ENCODE measurements at regions not wholly inside any gene's neighbourhood (a gene's known extent, or its start where the extent isn't known, plus 50 kb on each side); places are given as distances from the start of the nearest gene placed in this dataset.

DNA sequence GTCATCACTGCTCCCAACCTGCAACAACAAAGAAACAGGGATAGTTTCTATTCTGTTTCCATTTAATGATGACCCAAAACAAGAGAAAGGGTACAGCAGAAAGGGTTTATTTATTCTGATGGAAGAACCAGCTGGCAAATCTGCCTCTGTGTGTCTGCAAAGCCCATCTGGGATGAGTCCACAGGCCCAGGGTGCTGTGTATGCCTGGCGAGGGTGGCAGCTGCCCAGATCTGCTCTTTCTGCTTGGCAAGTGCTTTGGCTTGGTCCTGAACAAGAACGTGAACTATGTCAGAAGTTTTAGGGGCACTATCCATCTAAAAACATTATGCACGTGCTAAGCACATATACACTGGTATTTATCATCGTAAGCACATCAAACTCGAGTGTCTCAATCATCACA is 333.8 kb downstream of the CXCL12 start:
- FAIRE-seq: no peak

DNA sequence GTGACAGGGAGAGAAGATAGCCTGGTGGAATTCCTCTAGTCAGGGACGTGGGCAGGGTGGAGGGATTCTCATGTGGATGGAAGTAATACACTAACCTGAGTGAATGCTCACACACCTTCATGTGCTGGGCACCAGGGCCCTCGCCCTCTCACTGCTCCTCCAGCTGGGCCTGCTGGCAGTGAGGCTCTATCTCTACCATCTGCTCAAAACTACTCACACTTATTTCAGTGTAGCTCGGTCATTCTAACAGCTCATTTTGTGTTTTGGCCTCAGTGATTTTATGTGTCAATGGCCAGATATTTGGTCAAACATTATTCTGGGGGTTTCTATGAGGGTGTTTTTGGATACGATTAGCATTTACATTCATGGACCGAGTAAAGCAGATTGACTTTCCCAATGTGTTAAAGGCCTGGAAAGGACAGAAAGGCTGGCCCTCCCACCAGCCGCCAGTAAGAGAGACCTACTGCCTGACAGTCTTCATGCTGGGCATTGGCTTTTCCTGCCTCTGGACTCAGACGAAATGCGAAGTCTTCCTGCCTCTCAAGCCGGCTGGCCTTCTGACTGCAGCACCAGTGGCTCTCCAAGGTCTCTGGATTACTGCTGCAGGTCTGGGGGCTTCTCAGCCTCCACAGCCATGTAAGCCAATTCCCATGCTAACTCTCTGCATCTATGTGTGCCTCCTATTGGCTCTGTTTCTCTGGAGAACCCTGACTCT is 335.4 kb downstream of the CXCL12 start:
- FAIRE-seq: no peak

DNA sequence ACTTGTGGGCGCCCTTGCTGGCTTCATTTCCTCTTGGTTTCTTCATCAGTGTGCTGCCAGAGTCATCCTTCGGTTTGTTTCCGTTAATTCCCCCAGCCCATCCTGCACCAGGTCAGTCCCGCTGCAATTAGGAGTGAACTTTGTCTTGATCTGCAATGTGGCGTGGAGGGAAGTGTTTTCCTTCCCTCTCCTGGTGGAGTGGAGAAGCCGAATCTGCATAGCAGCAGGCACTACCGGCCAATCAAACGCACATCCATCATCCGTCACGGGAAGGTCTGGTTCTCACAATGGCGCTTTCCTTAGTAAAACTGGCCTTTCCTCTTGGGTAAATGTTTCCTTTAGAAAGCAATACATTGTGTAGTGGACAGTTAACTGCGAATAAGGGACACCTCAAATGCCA is 337.5 kb downstream of the CXCL12 start:
- no peak for FAIRE-seq

DNA sequence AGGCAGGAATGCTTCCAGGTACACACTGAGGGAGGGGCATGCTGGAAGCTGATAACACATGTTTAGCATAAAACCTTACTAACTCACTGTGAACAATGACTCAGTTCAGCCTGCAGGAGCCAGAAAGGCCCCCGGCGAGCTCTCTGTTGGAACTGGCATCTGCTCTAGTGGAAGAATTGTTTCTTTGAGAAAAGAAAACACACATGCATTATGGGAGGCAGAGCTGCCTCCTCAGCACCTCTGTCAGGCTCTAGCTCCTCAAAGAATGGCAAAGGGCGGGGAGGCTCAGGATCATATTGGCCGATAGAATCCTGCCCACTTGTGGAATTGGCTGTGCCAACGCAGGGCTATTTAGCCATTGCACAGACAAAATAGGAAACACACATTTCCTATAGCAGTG is 338.3 kb downstream of the CXCL12 start:
- FAIRE-seq: no peak

DNA sequence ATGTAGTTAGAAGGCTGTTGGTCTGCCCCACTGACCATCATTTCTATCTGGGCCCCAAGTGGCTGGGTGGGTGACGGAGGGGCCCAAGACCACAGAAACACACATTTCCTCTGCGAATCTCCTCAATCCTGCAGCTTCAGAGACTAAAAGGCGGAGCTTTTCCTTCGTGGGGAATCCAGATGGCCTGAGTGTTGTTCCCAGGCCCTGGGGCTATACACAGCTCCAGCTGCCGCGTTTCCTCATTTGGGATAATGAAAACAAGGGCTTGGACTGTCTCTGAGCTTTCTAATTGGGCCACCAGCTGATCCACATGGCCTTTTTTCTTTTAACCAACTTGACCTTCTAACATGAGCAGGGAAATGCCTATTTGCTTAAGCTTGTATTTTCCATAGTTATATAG is 339.9 kb downstream of the CXCL12 start:
- FAIRE-seq: no peak

DNA sequence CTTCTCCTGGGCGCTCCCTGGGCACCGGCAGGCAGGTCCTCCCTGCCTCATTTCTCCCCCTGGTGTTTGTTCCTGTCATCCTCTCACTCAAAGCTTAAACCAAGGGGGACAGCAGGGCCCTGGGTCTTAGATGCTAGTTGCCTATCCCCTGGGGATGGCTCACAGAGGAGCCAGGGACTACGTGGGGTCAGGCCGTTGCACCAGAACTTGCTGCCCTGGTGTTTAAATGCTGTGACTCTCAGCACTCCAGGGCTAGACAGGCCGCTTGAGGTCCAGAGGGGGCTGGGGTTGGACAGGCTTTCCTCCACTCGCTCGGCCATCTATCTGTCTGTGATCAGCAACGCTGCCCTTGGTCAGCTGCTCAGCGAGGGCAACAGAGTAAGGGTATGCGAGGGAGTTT is 340.3 kb downstream of the CXCL12 start:
- FAIRE-seq: no peak

DNA sequence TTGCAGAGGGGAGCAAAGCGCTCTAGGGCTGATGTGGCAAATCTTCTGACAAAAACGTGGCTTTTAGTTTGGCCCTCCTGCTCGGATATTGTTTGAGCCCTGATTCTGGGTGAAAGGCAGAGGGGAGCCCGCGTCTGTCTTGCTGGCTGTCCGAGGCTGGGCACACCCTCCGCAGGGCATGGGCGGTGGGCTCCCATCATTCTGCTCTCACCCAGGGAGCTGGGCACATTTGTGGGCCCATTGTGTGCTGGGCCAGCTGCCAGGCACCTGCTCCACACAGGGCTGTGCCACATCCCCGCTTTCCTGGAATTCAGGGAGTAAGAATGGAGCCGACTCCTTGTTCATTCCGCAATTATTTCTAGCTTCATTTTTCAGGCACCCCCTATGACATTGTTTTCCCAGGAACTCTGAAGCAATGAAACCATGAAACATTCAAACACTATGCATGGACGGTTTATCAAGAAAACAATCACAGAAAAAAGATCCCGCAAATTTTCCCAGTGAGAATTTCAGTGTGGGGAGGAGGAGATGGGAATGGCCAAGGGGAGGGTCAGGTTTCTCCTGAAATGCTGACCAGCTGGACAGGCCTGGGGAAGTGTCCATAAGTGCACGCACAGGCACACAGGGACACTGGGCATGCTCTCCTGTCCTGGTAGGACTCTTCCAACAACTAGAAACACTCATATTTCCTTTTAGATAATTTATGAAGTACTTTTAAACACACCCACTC is 341.1 kb downstream of the CXCL12 start:
- FAIRE-seq: no peak

DNA sequence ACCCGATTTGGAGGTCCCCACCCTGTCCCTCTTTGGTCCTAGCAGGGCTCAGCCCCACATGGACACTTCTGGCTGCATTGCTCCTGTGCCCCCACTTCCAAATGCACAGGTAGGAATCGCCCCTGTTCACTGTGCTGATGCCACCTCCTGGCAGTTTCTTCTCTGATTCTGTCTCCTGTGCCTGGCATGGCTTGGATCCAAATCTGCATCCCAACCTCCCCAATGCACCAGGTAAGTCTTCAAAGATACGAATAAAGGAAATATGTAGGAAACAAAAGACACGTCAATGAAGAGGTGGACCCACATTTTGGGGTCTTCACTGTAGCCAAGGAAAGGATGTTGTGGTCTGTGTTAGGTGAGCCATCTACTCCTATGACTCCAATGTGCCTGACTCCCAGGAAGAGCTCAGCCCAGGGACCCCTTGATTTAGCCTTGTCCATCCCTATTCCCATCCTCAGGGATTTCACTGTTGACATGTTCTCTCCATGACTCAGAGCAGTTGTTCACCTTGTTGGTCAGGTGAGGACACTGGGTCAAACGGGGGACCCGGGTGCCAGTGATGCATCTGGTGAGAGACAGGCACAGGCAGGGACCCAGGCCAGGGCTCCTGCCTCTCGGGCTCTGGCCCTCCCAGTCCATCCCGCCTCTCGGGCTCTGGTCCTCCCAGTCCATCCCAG is 341.8 kb downstream of the CXCL12 start:
- no peak for FAIRE-seq

DNA sequence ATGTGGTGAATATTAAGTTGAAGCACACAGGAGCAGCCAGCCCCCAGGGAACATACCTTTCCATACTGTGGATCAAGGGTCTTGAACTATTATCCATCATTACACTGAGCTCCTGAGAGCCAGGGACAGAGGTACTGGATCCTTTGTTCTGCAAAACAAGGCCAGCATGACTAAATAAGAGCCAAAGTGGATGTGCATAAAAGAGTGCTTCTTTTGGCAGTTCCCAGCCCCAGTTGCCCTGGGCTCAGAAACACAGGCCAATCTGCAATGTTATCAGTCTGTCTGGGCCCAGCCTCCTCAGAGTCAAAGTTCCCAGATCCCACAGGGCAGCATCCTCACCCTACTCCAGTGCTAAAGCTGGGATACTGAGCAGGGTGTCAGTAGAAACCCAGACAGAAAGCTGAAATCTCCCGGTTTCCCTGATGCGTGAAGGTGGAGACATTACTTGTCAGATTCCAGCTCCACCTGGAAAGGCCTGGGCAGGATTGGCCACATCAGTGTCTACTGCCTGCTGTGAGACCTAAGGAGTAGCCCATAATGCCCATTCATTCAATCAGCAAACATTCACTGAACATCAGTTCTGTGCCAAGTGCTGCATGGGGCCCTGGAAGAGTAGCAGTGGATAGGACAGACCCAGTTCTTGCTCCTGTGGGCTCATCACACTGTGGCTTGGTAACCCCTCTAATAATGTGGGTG is 342.7 kb downstream of the CXCL12 start:
- FAIRE-seq: no peak

DNA sequence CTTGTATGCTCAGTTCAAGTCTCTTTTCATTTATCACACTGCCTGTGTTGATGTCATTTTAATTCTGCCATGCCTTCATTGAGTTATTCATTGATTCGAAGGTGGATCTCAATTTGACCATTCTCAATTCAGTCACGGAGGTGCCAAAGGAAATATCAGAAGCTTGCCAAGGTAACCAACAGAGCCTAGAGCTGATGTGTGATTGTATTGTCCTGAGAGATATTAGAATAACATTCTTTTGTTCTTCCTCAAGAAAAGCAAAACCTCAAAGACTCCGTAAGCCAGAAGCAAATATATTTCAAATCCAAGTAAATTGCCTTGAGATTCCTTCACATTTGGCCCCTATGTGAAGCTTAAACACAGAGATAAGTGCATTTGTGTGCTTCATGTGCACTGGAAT is 345.3 kb downstream of the CXCL12 start:
- no peak for FAIRE-seq

DNA sequence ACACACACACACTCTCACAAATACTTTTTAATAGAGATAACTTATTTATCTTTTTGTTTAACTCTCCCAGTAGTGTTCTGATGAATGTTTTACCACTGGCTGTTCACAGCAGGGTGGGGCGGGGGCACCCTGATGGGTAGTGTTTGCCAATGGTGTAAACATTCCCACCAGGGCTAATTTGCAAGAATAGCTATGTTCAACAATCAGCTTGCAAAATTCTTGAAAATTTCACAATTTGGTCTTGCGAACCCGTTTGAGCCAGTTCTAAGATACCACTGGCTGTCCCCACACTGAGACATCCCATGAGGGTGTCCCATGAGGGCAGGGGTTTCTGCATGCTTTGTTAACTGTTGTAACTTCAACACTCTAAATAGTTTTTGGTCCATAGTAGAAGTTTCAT is 348.5 kb downstream of the CXCL12 start:
- FAIRE-seq: no peak

DNA sequence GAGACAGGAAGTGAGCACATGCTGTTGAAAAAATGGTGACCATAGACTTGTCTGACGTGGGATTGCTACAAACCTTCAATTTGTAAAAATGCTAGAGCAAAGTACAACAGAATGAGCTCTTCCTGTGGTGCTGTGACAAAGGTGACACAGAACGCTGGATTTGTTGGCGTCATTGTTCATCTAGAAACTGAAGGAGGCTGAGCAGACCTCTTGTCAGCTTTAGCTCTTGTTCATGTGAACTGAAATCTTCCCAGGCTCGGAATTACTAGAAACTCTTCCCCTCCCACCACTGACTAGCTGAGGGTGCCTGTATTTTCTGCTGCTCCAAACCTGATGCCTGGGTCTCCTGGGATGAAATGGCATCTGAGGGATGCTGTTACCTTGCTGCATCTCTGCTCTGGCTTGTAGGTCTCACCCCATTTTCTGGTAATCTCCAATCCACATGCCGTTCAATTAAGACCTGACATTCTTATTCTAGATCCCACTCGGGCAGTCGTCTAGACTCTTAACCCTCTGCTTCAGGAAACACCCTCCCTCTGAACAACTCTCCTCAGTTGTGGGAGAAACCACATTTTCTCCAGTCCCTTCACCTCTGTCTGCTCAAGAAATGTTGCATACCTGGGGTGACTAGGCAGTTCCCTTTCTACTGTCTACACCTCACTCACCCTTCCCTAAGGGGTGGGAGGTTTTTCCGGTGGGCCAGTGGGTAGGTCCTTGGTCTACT is 349.3 kb downstream of the CXCL12 start:
- FAIRE-seq: no peak

DNA sequence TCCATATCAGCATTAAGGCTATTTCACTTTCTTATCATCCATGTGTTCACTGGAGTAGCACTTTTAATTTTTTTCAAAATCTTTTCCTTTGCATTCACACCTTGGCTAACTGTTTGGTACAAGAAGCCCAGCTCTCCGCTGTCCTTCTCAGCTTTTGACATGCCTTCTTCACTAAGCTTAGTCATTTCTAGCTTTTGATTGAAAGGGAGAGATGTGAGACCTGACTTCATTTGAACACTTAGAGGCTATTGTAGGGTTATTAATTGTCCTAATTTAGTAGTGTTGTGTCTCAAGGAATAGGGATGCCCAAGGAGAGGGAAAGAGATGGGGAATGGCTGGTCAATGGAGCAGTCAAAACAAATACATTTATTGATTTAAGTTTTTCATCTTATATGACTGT is 350.0 kb downstream of the CXCL12 start:
- FAIRE-seq: no peak

DNA sequence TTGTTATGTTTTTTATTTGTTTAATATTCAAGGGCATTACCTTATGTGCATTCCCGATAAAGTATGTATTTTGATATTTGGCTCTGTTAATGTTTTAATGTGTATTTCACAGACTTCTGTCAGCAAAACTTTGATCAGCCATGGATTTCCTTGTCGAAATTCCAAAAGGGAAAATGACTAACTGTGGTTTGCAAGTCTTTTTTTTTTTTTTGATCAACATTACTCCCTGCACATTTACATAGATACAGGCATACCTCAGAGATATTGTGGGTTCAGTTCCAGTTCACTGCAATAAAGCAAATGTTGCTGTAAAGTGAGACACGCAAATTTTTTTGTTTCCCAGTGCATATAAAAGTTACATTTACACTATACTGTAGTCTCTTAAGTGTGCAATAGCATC is 351.9 kb downstream of the CXCL12 start:
- no peak for FAIRE-seq

DNA sequence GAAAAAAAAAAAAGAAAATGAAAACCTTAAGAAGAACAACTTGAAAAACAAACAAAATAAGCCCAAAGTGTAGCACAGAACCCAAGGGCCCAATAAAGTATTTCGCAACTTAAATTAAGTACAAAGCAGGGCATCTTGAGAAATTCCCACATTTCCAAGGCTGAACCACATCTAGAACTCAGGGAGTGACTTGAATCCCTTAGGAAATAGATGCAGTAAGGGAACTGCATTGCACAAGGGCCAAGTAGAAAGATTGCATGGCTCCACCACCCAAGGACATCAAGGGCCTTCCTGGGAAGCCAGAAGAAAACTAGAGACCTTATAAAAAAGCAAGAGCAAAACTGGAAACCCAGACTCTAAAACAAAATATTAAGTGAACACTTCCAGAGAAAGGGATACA is 352.7 kb downstream of the CXCL12 start:
- FAIRE-seq: no peak

DNA sequence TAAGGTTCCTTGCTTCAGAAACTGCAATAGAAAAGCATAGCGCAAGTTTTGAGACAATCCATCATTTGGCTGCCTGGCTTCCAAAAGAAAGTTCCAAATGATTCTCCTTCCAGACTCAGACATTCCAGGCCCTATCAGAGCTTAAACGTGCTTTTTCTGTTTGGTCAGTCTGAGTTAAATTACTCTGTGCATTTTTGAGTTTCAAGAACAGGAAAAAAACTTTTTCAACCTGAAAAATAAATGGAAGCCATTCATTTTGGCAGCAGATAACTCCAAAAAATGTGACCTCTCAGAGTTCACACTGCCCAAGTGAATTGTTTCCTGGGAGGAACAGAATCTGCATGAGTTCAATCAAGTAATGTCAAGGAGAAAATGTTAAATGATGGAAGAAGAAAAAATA is 354.2 kb downstream of the CXCL12 start:
- FAIRE-seq: no peak

DNA sequence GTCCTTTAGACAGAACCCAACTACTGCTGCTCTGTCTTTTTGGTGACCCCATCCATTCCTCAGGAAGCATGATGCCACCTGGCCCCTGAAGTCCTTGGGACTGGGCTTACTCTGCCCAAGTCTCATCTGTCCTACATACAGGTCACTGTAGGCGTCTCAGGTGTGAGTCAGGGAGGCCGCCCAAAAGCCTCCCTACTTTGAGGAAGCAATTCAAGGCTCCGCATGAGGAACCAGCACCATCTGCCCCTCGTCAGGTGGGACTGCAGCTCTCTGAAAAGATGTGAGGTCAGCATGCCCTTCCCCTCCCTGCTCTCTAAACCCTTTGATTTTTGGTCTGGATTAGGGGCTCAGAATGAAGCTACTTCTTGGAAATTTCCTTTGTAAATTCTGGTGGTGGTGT is 354.8 kb downstream of the CXCL12 start:
- no peak for FAIRE-seq

DNA sequence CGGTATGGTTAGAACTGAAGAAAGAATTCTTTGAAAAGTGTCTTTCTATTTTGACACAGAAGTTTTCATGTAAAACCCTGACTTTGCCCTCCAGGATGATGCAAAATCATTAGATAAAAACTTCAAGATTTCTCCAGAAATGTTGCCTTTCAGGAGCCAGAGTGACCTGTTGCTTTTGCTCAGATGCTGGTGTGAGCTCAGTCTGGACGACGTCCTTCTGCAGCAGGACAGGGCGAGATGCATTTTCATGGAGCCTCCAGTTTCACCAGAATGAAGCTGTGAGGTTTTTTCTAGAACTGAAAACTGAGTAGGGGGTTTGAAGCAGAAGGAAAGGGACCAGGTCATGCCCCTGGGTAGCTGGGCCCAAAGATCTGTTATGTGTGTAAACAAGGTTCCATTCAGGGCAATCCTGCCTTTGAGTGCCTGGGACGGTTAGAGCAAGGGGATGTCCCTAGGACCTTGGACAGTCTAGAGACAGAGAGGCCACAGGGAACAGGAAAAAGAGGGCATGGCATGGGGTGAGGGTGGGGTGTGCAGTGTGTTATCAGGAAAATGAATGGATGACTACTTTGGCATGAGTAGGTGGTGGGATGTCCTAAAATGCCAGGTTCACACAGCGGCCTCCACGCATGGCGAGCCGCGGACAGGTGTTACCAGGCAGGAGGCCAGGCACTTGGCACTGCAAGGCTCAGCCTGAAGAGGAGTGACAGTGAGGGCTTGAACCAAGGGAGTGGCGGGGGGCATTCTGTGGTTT is 356.3 kb downstream of the CXCL12 start:
- no peak for FAIRE-seq

DNA sequence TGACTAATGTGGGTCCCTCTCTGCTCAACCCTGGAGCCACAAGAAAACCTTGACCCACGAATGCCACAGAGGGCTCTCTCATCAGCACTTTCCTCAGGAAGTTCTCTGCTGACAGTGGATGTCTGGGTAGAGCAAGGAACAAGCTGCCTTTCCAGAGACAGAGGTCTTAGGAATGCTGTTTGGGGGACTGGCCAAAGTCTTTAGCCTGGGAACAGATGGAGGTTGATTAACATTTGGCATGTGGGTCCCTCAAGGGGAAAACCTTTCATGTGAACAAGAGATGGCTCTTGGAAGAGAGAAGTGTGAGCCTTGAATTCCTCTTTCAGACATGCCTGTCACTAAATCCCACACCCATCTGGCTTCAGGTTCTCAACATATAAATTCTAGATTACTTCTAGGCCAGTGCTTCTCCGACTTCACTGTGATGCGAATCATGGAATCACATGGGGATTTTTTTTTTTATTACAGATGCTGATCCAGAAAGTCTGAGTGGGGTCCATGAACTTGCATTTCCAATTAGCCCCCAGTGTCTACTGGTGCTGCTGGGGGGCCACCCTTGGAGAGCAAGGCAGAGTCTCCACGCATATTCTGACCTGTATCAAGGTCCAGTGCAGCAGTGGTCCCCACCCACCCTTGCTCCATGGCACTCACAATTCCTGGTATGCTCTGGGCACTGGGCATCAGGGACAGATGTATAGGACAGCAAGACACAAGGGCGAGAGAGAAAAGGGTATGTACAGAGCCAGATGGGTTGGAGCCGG is 360.4 kb downstream of the CXCL12 start:
- FAIRE-seq: no peak

DNA sequence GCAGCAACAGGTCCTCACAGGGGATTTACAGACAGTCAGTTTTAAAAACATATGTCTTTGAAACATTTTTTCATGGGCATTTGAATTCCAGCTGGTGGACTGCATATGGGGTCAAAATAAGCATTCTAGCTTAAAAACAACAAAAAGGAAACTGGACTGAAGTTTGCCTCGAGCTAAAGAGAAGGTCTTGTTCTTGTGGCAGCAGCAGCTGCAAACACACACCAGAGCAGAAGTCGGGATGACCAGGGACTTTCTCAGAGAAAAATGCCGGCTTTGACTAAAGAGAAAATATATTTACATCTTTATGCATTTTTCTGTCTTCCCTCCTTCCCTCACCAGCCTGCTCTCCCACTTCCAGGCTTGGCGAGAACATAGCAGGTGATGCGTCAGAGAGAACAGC is 361.4 kb downstream of the CXCL12 start:
- FAIRE-seq: no peak

DNA sequence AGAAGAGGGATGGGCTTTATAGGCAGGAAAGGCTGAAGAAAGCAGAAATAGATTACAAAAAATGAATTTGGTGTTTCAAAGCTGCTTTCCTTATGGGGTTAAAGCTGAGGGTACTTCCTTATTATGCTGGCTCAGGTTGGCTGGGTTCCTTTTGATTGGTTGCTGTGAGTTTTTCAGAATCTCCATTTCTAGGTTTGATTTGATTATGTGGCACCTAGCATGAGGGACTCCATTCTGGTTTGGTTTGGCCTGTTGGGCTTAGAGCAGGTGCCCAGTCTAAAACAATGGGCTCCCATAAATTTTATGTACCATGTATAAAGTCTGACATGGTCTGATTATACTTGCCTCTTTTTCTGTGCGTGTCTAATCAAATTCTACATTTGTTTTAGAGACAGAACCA is 362.7 kb downstream of the CXCL12 start:
- no peak for FAIRE-seq

Data from endometrium (tissue), 2 donors.